DOHH2 (cell line): ENCODE measurements at regions not wholly inside any gene's neighbourhood (a gene's known extent, or its start where the extent isn't known, plus 50 kb on each side); places are given as distances from the start of the nearest gene placed in this dataset.

ENCODE experiments used
- H3F3A ChIP-seq: fragments of 200-600 bp; sonication (generic), shearing (Covaris generic); 2 replicates; pipeline ENCODE4 v1.6.0; 2016; ENCODE audit warnings: antibody characterized with exemption, mild to moderate bottlenecking; ENCODE audit not compliant: control insufficient read depth, insufficient read depth
- H3K27ac ChIP-seq: fragments of 200-600 bp; sonication (generic); 2 replicates; pipeline ENCODE4 v1.5.1; 2014; ENCODE audit warnings: low read depth, mild to moderate bottlenecking, low read length, moderate library complexity
- H3K27me3 ChIP-seq: fragments of 200-600 bp; sonication (generic); 2 replicates; pipeline ENCODE4 v1.6.1; 2014; ENCODE audit warnings: mild to moderate bottlenecking, low read length, mixed read lengths; ENCODE audit not compliant: control insufficient read depth
- H3K36me3 ChIP-seq: fragments of 200-600 bp; sonication (generic); 2 replicates; pipeline ENCODE4 v1.6.1; 2014; ENCODE audit warnings: mild to moderate bottlenecking, low read length, moderate library complexity, mixed read lengths; ENCODE audit not compliant: control insufficient read depth
- H3K4me1 ChIP-seq: fragments of 200-600 bp; sonication (generic); 2 replicates; pipeline ENCODE4 v1.6.1; 2014; ENCODE audit warnings: mild to moderate bottlenecking, low read length, mixed read lengths; ENCODE audit not compliant: control insufficient read depth
- H3K4me2 ChIP-seq: fragments of 200-600 bp; sonication (generic); 2 replicates; pipeline ENCODE4 v1.6.0; 2014; ENCODE audit warnings: mild to moderate bottlenecking, low read length, moderate library complexity
- H3K4me3 ChIP-seq: fragments of 200-600 bp; sonication (generic); 2 replicates; pipeline ENCODE4 v1.5.1; 2014; ENCODE audit warnings: mild to moderate bottlenecking, low read length, mixed read lengths
- H3K79me2 ChIP-seq: fragments of 200-600 bp; sonication (generic); 2 replicates; pipeline ENCODE4 v1.6.1; 2014; ENCODE audit warnings: mild to moderate bottlenecking, low read length, mixed read lengths; ENCODE audit not compliant: control insufficient read depth
- H3K9me2 ChIP-seq: fragments of 200-600 bp; sonication (generic); replicated peaks from 2 replicates; pipeline ENCODE4 v1.6.1; 2014; ENCODE audit warnings: mild to moderate bottlenecking, low read length, mixed read lengths; ENCODE audit not compliant: control insufficient read depth
- H3K9me3 ChIP-seq: fragments of 200-600 bp; sonication (generic); 2 replicates; pipeline ENCODE4 v1.6.1; 2014; ENCODE audit warnings: antibody characterized with exemption, low read length, mixed read lengths; ENCODE audit not compliant: control insufficient read depth, insufficient read depth
- H4K20me1 ChIP-seq: fragments of 200-600 bp; sonication (generic); 2 replicates; pipeline ENCODE4 v1.6.0; 2014; ENCODE audit warnings: low read depth, mild to moderate bottlenecking, antibody characterized with exemption, low read length, moderate library complexity; ENCODE audit not compliant: control insufficient read depth, insufficient read depth
- EZH2phosphoT487 ChIP-seq: fragments of 200-600 bp; sonication (generic); IDR thresholded peaks from 2 replicates; pipeline ENCODE4 v1.6.1; 2017; ENCODE audit warnings: borderline replicate concordance, mild to moderate bottlenecking, antibody characterized with exemption, low read length, moderate library complexity, mixed read lengths
- TF ChIP-seq, protein P1 (sequence below): fragments of 200-600 bp; sonication (generic); IDR thresholded peaks from one replicate; pipeline ENCODE4 v1.5.1; 2014; ENCODE audit warnings: antibody characterized with exemption, mild to moderate bottlenecking, low read depth, low read length; ENCODE audit not compliant: poor library complexity, severe bottlenecking

- Histone ChIP-seq H4K20me1 (no peaks in the 10 kb centered on the region), H3K27me3 (no peaks in the 10 kb centered on the region), H3K36me3 (no peaks in the 10 kb centered on the region), H3K4me3 (no peak overlapping the region), H3K9me3 (no peaks in the 10 kb centered on the region), H3K9me2 (no peaks in the 10 kb centered on the region), H3F3A (0 out of 2 replicates have a peak, but pooled peaks cover 2% of the 10 kb centered on the region), H3K27ac (no peak overlapping the region), H3K4me1 (no peaks in the 10 kb centered on the region), H3K79me2 (no peaks in the 10 kb centered on the region), H3K4me2 (no peak overlapping the region)
- TF ChIP-seq, protein P1, sequence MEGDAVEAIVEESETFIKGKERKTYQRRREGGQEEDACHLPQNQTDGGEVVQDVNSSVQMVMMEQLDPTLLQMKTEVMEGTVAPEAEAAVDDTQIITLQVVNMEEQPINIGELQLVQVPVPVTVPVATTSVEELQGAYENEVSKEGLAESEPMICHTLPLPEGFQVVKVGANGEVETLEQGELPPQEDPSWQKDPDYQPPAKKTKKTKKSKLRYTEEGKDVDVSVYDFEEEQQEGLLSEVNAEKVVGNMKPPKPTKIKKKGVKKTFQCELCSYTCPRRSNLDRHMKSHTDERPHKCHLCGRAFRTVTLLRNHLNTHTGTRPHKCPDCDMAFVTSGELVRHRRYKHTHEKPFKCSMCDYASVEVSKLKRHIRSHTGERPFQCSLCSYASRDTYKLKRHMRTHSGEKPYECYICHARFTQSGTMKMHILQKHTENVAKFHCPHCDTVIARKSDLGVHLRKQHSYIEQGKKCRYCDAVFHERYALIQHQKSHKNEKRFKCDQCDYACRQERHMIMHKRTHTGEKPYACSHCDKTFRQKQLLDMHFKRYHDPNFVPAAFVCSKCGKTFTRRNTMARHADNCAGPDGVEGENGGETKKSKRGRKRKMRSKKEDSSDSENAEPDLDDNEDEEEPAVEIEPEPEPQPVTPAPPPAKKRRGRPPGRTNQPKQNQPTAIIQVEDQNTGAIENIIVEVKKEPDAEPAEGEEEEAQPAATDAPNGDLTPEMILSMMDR: no peak
- no peak for TF ChIP-seq EZH2phosphoT487
These were observed 72.2 kb downstream of the PTTG1 start for GRCh38 chr5:160493806-160494338.

GRCh38 chr5:160494451-160494850, 72.8 kb downstream of the PTTG1 start:
- Histone ChIP-seq H3K36me3 (no peaks in the 10 kb centered on the region), H3K4me2 (no peak overlapping the region), H3K9me2 (no peaks in the 10 kb centered on the region), H3K27ac (no peak overlapping the region), H3K79me2 (no peaks in the 10 kb centered on the region), H4K20me1 (no peaks in the 10 kb centered on the region), H3F3A (0 out of 2 replicates have a peak, but pooled peaks cover 2% of the 10 kb centered on the region), H3K4me1 (no peaks in the 10 kb centered on the region), H3K27me3 (no peaks in the 10 kb centered on the region), H3K9me3 (no peaks in the 10 kb centered on the region), H3K4me3 (no peak overlapping the region)
- no peak for TF ChIP-seq EZH2phosphoT487
- TF ChIP-seq, protein P1: no peak

DNA sequence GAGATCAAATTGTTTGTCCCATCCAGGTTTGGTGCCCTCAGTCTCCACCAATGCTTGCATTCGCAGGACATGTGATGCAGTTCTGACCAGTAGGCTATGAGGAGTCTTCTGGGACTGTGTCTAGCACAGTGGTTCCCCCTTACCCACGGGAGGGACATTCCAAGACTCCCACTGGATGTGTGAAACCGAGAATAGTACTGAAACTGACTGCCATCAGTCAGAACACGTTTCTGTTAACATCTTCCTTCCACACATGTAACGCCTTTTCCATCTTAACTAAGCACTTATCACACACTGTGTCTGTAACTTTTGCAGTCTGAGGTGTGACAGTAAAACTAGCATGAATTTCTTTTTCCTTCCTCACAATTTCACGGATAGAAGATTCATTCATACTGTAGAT, 74.7 kb downstream of the PTTG1 start:
- H3K36me3 ChIP-seq: no peaks in the 10 kb centered on the region
- H3K4me2 ChIP-seq: no peak overlapping the region
- no peak overlapping the region for H3K27ac ChIP-seq
- no peak for TF ChIP-seq EZH2phosphoT487
- TF ChIP-seq, protein P1: no peak
- no peaks in the 10 kb centered on the region for H3K79me2 ChIP-seq
- H4K20me1 ChIP-seq: no peaks in the 10 kb centered on the region
- H3K27me3 ChIP-seq: no peaks in the 10 kb centered on the region
- no peaks in the 10 kb centered on the region for H3K9me2 ChIP-seq
- no peaks in the 10 kb centered on the region for H3F3A ChIP-seq
- H3K4me3 ChIP-seq: no peak overlapping the region
- no peaks in the 10 kb centered on the region for H3K9me3 ChIP-seq
- peaks cover 18% of the 10 kb centered on the region for H3K4me1 ChIP-seq
